ENCODE measurements at regions not wholly inside any gene's neighbourhood (a gene's known extent, or its start where the extent isn't known, plus 50 kb on each side); places are given as distances from the start of the nearest gene placed in this dataset.

- TF ChIP-seq MAX (IDR thresholded peaks at IDR 0.05) (no peak), REST (IDR thresholded peaks at IDR 0.05) (no peak)
Measured at GRCh38 chr12:25884024-25884919, 74.2 kb upstream of the RASSF8 start (continued).

- no peaks in the 10 kb centered on the region for H3K9me3 ChIP-seq (ENCODE audit: control insufficient read depth in 4 of 4, low read length in 3 of 4)
- no peak overlapping the region for H3K27ac ChIP-seq (ENCODE audit: low read depth in 1 of 2, low read length in 2 of 2)
- H3K36me3 ChIP-seq (ENCODE audit: control insufficient read depth in 4 of 4, insufficient read depth in 3 of 4, low read depth in 1 of 4, low read length in 3 of 4), result no peaks in the 10 kb centered on the region
- 86% methylated on average over 9 of the region's 9 CpGs for WGBS
- H3K4me3 ChIP-seq (ENCODE audit: low read depth in 1 of 3, low read length in 3 of 3), result no peak overlapping the region
- TF ChIP-seq YY1 (IDR thresholded peaks at IDR 0.05) (no peak), MAX (IDR thresholded peaks at IDR 0.05) (no peak), HNF4G (IDR thresholded peaks at IDR 0.05) (no peak), RAD21 (IDR thresholded peaks at IDR 0.05) (no peak), SP1 (IDR thresholded peaks at IDR 0.05) (no peak), RXRA (IDR thresholded peaks at IDR 0.05) (no peak), REST (IDR thresholded peaks at IDR 0.05) (no peak)
- no peaks in the 10 kb centered on the region for H3K4me1 ChIP-seq (ENCODE audit: control insufficient read depth in 4 of 4, insufficient read depth in 4 of 4, low read length in 3 of 4)
- H3K27me3 ChIP-seq (ENCODE audit: control insufficient read depth in 4 of 4, insufficient read depth in 4 of 4, low read length in 3 of 4), result peaks cover 0 to 4% (median 0%) of the 10 kb centered on the region in 4 donors
- H3K9ac ChIP-seq (ENCODE audit: low read depth in 1 of 2, low read length in 2 of 2), result no peak overlapping the region
- no peak for DNase-seq (ENCODE audit: low spot score)
Measured at GRCh38 chr12:25884920-25885234, 73.6 kb upstream of the RASSF8 start.

GRCh38 chr12:25886396-25886795 lies 72.1 kb upstream of the RASSF8 start:
- Histone ChIP-seq H3K36me3 (ENCODE audit: control insufficient read depth in 4 of 4, insufficient read depth in 3 of 4, low read depth in 1 of 4, low read length in 3 of 4) (no peaks in the 10 kb centered on the region), H3K27ac (ENCODE audit: low read depth in 1 of 2, low read length in 2 of 2) (no peak overlapping the region), H3K4me1 (ENCODE audit: control insufficient read depth in 4 of 4, insufficient read depth in 4 of 4, low read length in 3 of 4) (no peaks in the 10 kb centered on the region), H3K4me3 (ENCODE audit: low read depth in 1 of 3, low read length in 3 of 3) (no peak overlapping the region), H3K9me3 (ENCODE audit: control insufficient read depth in 4 of 4, low read length in 3 of 4) (no peaks in the 10 kb centered on the region), H3K9ac (ENCODE audit: low read depth in 1 of 2, low read length in 2 of 2) (no peak overlapping the region), H3K27me3 (ENCODE audit: control insufficient read depth in 4 of 4, insufficient read depth in 4 of 4, low read length in 3 of 4) (no peaks in the 10 kb centered on the region)
- no peak for DNase-seq (ENCODE audit: low spot score)
- no peak for TF ChIP-seq JUND (IDR thresholded peaks at IDR 0.05)
- TF ChIP-seq SP1 (IDR thresholded peaks at IDR 0.05), result no peak
- TF ChIP-seq RAD21 (IDR thresholded peaks at IDR 0.05), result no peak
- no peak for TF ChIP-seq REST (IDR thresholded peaks at IDR 0.05)
- TF ChIP-seq ZBTB33 (IDR thresholded peaks at IDR 0.05), result no peak
- no peak for TF ChIP-seq ATF3 (IDR thresholded peaks at IDR 0.05)
- no peak for TF ChIP-seq EGR1 (IDR thresholded peaks at IDR 0.05; ENCODE audit: low read depth in 2 of 2)
- TF ChIP-seq FOXA1 (IDR thresholded peaks at IDR 0.05), result no peak
- TF ChIP-seq MAX (IDR thresholded peaks at IDR 0.05), result no peak
- TF ChIP-seq GABPA (IDR thresholded peaks at IDR 0.05 in 1 of 2, conservative IDR thresholded peaks at IDR 0.05 in 1 of 2), result no peak
- TF ChIP-seq HNF4A (conservative IDR thresholded peaks at IDR 0.05), result no peak
- TF ChIP-seq NR2F2 (IDR thresholded peaks at IDR 0.05), result no peak

Data from liver (tissue), 7 donors.